ENCODE measurements at regions not wholly inside any gene's neighbourhood (a gene's known extent, or its start where the extent isn't known, plus 50 kb on each side); places are given as distances from the start of the nearest gene placed in this dataset.
A peak's percentile ranks its signal among the peaks of the same experiment; 100 is the strongest.
"Not testable (repeated sequence)": the region's sequence is repeated elsewhere in the genome, so short reads cannot be mapped to it uniquely, and the experiment has no call there.

DNA sequence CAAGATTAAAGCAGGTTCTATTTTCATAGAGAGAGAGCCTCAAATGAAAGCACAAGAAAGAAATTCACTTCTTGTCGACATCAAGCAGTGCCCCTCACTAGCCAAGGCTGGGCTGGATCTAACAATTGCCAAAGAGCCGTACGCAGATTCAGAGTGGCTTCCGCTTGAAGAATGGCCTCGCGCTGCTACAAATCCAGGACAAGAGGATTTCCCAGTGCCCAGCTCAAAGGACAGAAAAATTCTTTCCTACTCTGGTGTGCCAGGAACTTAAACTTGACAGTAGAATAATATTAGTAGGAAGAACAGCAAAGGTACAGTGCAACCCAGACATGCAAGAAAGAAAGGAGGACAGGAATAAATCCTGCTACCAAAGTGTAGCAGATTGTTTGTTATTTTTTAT lies 56.5 kb upstream of the PPARGC1A start:
- Histone ChIP-seq H2AFZ (replicated peaks) (no peak overlapping the region), H4K20me1 (ENCODE audit: low read depth) (no peaks in the 10 kb centered on the region), H3K9ac (no peak overlapping the region), H3K36me3 (no peaks in the 10 kb centered on the region), H3K4me3 (no peak overlapping the region), H3K4me2 (no peak overlapping the region), H3K27me3 (no peaks in the 10 kb centered on the region), H3K9me3 (ENCODE audit: low read depth) (no peaks in the 10 kb centered on the region), H3K27ac (no peak overlapping the region), H3K4me1 (peaks cover 12% of the 10 kb centered on the region), H3F3A (ENCODE audit: low read depth) (no peaks in the 10 kb centered on the region), H3K79me2 (ENCODE audit: low read depth) (no peaks in the 10 kb centered on the region)
- no peak overlapping the region for H3K27ac Mint-ChIP-seq
- H3K27me3 Mint-ChIP-seq (ENCODE audit: insufficient read depth, low read depth) = peaks cover 7% of the 10 kb centered on the region
- peak; percentile 16 for DNase-seq (ENCODE audit: low spot score)
- H3K9me3 Mint-ChIP-seq = no peaks in the 10 kb centered on the region
- H3K36me3 Mint-ChIP-seq = no peaks in the 10 kb centered on the region
- peaks cover 13% of the 10 kb centered on the region for H3K4me1 Mint-ChIP-seq
- no peak overlapping the region for H3K4me3 Mint-ChIP-seq
- no peak for TF ChIP-seq EZH2phosphoT487 (IDR thresholded peaks at IDR 0.05)
- TF ChIP-seq EZH2 (IDR thresholded peaks at IDR 0.05) = no peak
- TF ChIP-seq, protein P1, sequence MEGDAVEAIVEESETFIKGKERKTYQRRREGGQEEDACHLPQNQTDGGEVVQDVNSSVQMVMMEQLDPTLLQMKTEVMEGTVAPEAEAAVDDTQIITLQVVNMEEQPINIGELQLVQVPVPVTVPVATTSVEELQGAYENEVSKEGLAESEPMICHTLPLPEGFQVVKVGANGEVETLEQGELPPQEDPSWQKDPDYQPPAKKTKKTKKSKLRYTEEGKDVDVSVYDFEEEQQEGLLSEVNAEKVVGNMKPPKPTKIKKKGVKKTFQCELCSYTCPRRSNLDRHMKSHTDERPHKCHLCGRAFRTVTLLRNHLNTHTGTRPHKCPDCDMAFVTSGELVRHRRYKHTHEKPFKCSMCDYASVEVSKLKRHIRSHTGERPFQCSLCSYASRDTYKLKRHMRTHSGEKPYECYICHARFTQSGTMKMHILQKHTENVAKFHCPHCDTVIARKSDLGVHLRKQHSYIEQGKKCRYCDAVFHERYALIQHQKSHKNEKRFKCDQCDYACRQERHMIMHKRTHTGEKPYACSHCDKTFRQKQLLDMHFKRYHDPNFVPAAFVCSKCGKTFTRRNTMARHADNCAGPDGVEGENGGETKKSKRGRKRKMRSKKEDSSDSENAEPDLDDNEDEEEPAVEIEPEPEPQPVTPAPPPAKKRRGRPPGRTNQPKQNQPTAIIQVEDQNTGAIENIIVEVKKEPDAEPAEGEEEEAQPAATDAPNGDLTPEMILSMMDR (IDR thresholded peaks at IDR 0.05) = no peak

DNA sequence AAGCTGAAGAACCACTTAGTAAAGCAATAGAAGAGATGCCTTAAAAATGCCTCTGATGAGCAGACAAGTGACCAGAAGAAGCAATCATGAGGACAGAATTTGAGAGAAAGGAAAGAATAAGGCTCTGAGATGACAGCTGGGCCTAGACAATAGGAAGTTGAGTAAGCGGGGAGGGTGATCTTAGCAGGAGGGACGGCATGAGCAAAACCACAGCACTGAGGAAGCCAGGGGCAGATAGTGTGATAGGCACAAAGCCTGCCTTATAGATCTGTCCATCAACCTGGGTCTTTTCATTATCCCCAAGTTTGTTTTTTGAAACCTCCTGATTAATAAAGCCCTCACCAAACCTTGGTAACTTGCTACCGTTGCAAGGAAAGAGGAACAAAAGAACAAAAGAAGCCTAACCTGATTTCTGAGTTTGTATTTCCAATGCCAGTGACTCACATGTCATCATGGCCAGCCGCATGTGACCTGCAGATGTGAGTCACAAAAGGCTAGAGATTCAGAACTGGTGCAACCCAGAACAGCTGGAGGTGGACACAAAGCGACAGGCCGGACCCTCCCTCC lies 55.7 kb upstream of the PPARGC1A start:
- peaks cover 7% of the 10 kb centered on the region for H3K27me3 Mint-ChIP-seq (ENCODE audit: insufficient read depth, low read depth)
- Histone ChIP-seq H3K36me3 (no peaks in the 10 kb centered on the region), H2AFZ (replicated peaks) (peak overlapping the region; percentile 61), H3F3A (ENCODE audit: low read depth) (no peaks in the 10 kb centered on the region), H3K9me3 (ENCODE audit: low read depth) (no peaks in the 10 kb centered on the region), H3K9ac (no peak overlapping the region), H4K20me1 (ENCODE audit: low read depth) (no peaks in the 10 kb centered on the region), H3K27me3 (no peaks in the 10 kb centered on the region), H3K4me1 (peaks cover 12% of the 10 kb centered on the region), H3K4me3 (no peak overlapping the region), H3K27ac (no peak overlapping the region), H3K79me2 (ENCODE audit: low read depth) (no peaks in the 10 kb centered on the region), H3K4me2 (peak overlapping the region; percentile 19)
- H3K4me1 Mint-ChIP-seq = peaks cover 13% of the 10 kb centered on the region
- no peaks in the 10 kb centered on the region for H3K9me3 Mint-ChIP-seq
- H3K4me3 Mint-ChIP-seq = no peak overlapping the region
- TF ChIP-seq EZH2 (IDR thresholded peaks at IDR 0.05) (no peak), EZH2phosphoT487 (IDR thresholded peaks at IDR 0.05) (no peak)
- TF ChIP-seq, protein P1 (IDR thresholded peaks at IDR 0.05) = no peak
- H3K27ac Mint-ChIP-seq = no peak overlapping the region
- no peaks in the 10 kb centered on the region for H3K36me3 Mint-ChIP-seq
- DNase-seq (ENCODE audit: low spot score) = no peak

DNA sequence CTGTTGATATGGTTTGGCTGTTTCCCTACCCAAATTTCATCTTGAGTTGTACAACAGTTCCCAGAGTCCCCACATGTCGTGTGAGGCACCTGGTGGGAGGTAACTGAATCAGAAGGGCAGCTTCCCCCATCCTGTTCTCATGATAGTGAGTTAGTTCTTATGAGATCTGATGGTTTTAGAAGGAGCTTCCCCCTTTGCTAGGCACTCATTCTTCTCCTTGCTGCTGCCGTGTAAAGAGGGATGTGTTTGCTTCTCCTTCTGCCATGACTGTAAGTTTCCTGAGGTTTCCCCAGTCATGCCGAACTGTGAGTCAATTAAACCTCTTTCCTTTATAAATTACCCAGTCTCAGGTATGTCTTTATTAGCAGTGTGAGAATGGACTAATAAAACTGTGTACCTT lies 54.7 kb upstream of the PPARGC1A start:
- H3K27ac Mint-ChIP-seq; H3K4me3 ChIP-seq; H3K4me2 ChIP-seq; H4K20me1 ChIP-seq (ENCODE audit: low read depth); H3K4me3 Mint-ChIP-seq; H3K9ac ChIP-seq; H3K27me3 Mint-ChIP-seq (ENCODE audit: insufficient read depth, low read depth); H3K9me3 Mint-ChIP-seq; DNase-seq (ENCODE audit: low spot score); H3K9me3 ChIP-seq (ENCODE audit: low read depth); H3K27me3 ChIP-seq; H3F3A ChIP-seq (ENCODE audit: low read depth); H2AFZ ChIP-seq (replicated peaks); H3K36me3 Mint-ChIP-seq; H3K27ac ChIP-seq; H3K79me2 ChIP-seq (ENCODE audit: low read depth); H3K36me3 ChIP-seq: not testable (repeated sequence)
- peaks cover 12% of the 10 kb centered on the region for H3K4me1 ChIP-seq
- H3K4me1 Mint-ChIP-seq = peaks cover 13% of the 10 kb centered on the region

DNA sequence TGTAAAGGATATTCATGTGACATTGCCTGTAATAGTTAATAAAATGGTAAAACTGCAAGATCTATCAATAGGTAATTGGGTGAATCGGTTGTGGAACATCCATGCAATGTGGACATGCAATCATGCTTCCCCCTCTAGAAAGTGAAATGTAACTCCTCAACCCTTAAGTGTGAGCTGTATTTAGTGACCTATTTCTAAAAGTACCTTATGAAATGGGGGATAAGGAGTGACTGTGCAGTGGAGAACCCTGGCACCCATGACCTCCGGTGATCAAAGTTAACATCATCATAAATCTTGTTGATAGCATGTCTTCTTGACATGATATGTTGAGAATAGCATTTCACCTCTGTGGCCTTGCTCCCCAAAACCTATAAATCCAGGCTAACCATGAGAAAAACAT lies 53.6 kb upstream of the PPARGC1A start:
- Histone ChIP-seq H3K79me2 (ENCODE audit: low read depth) (no peaks in the 10 kb centered on the region), H3K4me1 (peaks cover 12% of the 10 kb centered on the region), H3F3A (ENCODE audit: low read depth) (no peaks in the 10 kb centered on the region), H3K4me2 (no peak overlapping the region), H4K20me1 (ENCODE audit: low read depth) (no peaks in the 10 kb centered on the region), H3K9ac (no peak overlapping the region), H3K27me3 (no peaks in the 10 kb centered on the region), H3K27ac (no peak overlapping the region), H3K36me3 (no peaks in the 10 kb centered on the region), H3K4me3 (no peak overlapping the region), H2AFZ (replicated peaks) (no peak overlapping the region), H3K9me3 (ENCODE audit: low read depth) (no peaks in the 10 kb centered on the region)
- H3K27me3 Mint-ChIP-seq (ENCODE audit: insufficient read depth, low read depth) = peaks cover 7% of the 10 kb centered on the region
- peaks cover 13% of the 10 kb centered on the region for H3K4me1 Mint-ChIP-seq
- no peaks in the 10 kb centered on the region for H3K36me3 Mint-ChIP-seq
- no peak overlapping the region for H3K27ac Mint-ChIP-seq
- no peaks in the 10 kb centered on the region for H3K9me3 Mint-ChIP-seq
- DNase-seq (ENCODE audit: low spot score) = no peak
- no peak for TF ChIP-seq EZH2 (IDR thresholded peaks at IDR 0.05)
- no peak overlapping the region for H3K4me3 Mint-ChIP-seq

Data from neural progenitor cell (in vitro differentiated cells).